GM12873 (cell line): ENCODE measurements at regions not wholly inside any gene's neighbourhood (a gene's known extent, or its start where the extent isn't known, plus 50 kb on each side); places are given as distances from the start of the nearest gene placed in this dataset.

Experiments
- TF ChIP-seq, protein P1 (sequence below): IDR thresholded peaks from 2 replicates; pipeline ENCODE4 v1.5.1; 2012; ENCODE audit warnings: low read depth, mild to moderate bottlenecking, moderate library complexity, low read length, control low read depth; ENCODE audit not compliant: insufficient read depth; ENCODE audit errors: missing control alignments

- TF ChIP-seq, protein P1, sequence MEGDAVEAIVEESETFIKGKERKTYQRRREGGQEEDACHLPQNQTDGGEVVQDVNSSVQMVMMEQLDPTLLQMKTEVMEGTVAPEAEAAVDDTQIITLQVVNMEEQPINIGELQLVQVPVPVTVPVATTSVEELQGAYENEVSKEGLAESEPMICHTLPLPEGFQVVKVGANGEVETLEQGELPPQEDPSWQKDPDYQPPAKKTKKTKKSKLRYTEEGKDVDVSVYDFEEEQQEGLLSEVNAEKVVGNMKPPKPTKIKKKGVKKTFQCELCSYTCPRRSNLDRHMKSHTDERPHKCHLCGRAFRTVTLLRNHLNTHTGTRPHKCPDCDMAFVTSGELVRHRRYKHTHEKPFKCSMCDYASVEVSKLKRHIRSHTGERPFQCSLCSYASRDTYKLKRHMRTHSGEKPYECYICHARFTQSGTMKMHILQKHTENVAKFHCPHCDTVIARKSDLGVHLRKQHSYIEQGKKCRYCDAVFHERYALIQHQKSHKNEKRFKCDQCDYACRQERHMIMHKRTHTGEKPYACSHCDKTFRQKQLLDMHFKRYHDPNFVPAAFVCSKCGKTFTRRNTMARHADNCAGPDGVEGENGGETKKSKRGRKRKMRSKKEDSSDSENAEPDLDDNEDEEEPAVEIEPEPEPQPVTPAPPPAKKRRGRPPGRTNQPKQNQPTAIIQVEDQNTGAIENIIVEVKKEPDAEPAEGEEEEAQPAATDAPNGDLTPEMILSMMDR: no peak
Measured at GRCh38 chr14:30290001-30290400, 269.0 kb upstream of the G2E3 start.

DNA sequence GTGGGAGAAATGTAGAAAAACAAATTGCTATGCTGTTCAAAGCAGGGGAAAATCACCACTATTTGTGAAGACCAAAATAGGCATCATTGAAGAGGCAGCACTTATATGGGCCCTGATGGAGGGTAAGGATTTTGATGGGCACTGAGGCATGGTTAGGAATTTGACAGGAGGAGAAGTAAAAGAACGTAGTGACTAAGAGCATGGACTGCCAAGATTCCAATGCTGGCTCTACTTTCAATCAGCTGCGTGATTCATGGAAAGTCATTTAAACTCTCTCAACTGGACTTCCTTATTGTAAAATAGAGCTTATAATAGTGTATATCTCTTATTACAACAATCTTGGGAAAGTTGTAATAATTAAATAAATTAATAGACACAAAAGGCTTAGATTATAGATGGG lies 267.7 kb upstream of the G2E3 start:
- TF ChIP-seq, protein P1: no peak

GRCh38 chr14:30292541-30292940 lies 266.4 kb upstream of the G2E3 start:
- TF ChIP-seq, protein P1: no peak

DNA sequence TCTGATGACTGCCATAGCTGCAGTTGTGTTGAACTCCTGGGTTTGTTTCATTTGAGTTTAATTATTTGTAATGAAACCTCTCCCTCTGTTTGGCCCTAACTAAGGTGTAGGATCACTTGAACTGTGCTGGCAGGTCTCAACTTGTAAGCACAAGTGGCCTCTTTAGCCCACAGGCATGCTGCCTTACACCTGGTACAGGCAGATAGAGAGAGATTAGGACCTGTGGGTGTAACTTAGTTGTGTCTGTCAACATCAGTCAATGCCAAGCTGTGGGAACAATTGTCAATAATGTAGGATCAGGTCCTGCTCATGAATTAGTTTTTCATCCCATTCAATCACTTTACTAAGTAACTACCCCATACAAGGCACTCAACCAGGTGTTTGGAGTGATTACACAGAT lies 263.0 kb upstream of the G2E3 start:
- TF ChIP-seq, protein P1: no peak

DNA sequence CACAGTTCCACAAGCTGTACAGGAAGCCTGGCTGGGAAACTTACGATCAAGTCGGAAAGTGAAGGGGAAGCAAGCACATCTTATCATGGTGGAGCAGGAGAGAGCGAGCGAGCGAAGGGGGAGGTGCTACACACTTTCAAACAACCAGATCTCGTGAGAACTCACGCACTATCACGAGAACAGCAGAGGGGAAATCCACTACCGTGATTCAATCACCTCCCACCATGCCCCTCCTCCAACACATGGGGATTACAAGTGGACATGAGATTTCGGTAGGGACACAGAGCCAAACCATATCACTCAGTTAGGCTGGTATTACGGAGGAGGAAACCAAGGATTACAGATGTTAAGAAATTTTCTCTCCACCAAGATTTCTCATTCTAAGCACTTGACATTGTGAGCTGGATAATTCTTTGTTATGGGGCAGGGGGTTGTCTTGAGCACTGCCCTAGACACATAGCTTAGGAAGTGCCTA lies 262.0 kb upstream of the G2E3 start:
- TF ChIP-seq, protein P1: no peak

GRCh38 chr14:30297876-30298795 lies 260.8 kb upstream of the G2E3 start:
- TF ChIP-seq, protein P1: no peak

DNA sequence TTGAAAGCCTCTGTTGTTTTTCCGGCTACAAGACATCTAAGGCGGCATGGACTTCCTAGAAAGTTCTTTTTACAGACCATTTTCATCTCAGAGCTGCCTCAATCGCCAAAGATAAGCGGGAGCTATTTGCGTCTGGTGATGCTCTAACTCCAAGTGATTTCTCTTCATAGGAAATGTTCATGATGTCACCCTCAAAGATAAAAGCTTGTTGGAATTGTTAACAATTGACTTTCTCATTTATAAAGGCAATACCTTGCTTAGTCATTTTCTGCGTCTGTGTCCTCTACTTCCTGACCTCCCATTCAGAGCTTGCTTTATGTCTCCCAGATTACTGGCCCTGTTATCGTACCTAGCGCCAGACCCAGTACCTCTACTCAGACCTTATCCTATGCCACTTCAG lies 259.0 kb upstream of the G2E3 start:
- TF ChIP-seq, protein P1: no peak
